Peyer's patch (tissue), 4 donors: ENCODE measurements at regions not wholly inside any gene's neighbourhood (a gene's known extent, or its start where the extent isn't known, plus 50 kb on each side); places are given as distances from the start of the nearest gene placed in this dataset.

Source experiments
- DNase-seq, 3 donors: peaks; one replicate each; pipeline ENCODE4 v3.0.0-alpha.2; 2017 to 2019
- H3K27ac ChIP-seq, 4 donors: fragments of 200-600 bp; sonication (generic); one replicate each; pipeline ENCODE4 v1.5.1; 2016 to 2019
- H3K27me3 ChIP-seq, 2 donors: fragments of 200-600 bp; sonication (generic); one replicate each; pipeline ENCODE4 v1.5.1; 2019
- H3K36me3 ChIP-seq, 3 donors: fragments of 200-600 bp; sonication (generic); one replicate each; pipeline ENCODE4 v1.5.1; 2016 to 2019
- H3K4me1 ChIP-seq, 4 donors: fragments of 200-600 bp; sonication (generic); one replicate each; pipeline ENCODE4 v1.5.1; 2016 to 2019
- H3K4me3 ChIP-seq, 4 donors: fragments of 200-600 bp; sonication (generic); 1 replicate in 3 of 4; 2 replicates in 1 of 4; pipeline ENCODE4 v1.5.1; 2016 to 2019; ENCODE audit warnings: mild to moderate bottlenecking in 1 of 4
- H3K9me3 ChIP-seq, 4 donors: fragments of 200-600 bp; sonication (generic); one replicate each; pipeline ENCODE4 v1.5.1; 2016 to 2019; ENCODE audit warnings: mild to moderate bottlenecking in 1 of 4
- POLR2A ChIP-seq, 2 donors: fragments of 450-650 bp; IDR thresholded peaks; one replicate each; pipeline ENCODE4 v1.5.1; 2017; ENCODE audit warnings: antibody characterized with exemption in 2 of 2, mild to moderate bottlenecking in 2 of 2, moderate library complexity in 2 of 2
- TF ChIP-seq, protein P1 (sequence below), 6 experiments: fragments of 450-650 bp in 4 of 6; fragments of 200-600 bp in 2 of 6; sonication (generic) in 1 of 6; IDR thresholded peaks; one replicate each; pipeline ENCODE4 v1.5.1; 2017 to 2019; ENCODE audit warnings: antibody characterized with exemption in 6 of 6, mild to moderate bottlenecking in 3 of 6, moderate library complexity in 1 of 6

DNA sequence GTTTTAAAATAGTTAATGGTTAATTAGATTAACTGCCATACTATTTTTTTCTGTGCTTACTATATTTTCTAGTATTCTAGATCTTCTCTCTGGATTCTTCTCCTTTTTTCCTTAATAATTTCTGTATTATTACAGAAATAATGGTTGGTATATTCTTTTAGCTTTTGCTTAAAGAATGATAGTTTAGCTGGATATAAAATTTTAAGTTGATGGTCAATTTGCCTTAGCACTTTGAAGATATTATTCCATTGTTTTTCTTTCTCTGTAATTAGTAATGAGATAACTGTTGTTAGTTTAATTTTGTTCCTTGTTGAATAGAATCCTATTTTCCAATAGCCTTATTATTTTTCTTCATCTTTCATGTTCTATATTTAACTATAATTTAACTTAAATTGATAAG, 99.9 kb upstream of the NCAM1 start:
- Histone ChIP-seq H3K27me3 (no peaks in the 10 kb centered on the region), H3K36me3 (no peaks in the 10 kb centered on the region), H3K4me1 (no peaks in the 10 kb centered on the region), H3K27ac (no peak overlapping the region), H3K4me3 (no peak overlapping the region), H3K9me3 (peaks cover 0 to 8% (median 0%) of the 10 kb centered on the region in 4 donors)
- no peak for DNase-seq
- TF ChIP-seq POLR2A (IDR thresholded peaks at IDR 0.05): no peak
- TF ChIP-seq, protein P1, sequence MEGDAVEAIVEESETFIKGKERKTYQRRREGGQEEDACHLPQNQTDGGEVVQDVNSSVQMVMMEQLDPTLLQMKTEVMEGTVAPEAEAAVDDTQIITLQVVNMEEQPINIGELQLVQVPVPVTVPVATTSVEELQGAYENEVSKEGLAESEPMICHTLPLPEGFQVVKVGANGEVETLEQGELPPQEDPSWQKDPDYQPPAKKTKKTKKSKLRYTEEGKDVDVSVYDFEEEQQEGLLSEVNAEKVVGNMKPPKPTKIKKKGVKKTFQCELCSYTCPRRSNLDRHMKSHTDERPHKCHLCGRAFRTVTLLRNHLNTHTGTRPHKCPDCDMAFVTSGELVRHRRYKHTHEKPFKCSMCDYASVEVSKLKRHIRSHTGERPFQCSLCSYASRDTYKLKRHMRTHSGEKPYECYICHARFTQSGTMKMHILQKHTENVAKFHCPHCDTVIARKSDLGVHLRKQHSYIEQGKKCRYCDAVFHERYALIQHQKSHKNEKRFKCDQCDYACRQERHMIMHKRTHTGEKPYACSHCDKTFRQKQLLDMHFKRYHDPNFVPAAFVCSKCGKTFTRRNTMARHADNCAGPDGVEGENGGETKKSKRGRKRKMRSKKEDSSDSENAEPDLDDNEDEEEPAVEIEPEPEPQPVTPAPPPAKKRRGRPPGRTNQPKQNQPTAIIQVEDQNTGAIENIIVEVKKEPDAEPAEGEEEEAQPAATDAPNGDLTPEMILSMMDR (IDR thresholded peaks at IDR 0.05): no peak

DNA sequence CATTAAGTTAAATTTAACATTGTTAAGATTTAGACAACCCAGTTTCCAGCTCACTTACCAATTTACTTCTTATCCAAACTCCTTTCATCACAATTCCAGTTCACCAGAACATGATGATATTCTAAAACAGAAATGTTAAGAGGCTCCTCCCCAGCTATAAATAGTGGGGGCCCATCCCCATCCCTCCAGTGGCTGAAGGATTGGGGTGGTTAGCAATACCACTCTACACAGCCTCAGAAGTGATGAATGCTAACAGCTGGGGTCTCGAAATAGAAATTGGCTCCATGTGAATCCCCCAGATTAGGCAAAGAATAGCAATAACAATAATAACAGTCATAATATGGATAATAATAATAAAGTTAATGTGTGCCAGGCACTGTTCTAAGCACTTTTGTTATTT, 97.9 kb upstream of the NCAM1 start:
- H3K36me3 ChIP-seq: no peaks in the 10 kb centered on the region
- H3K27ac ChIP-seq: no peak overlapping the region
- no peak overlapping the region for H3K4me3 ChIP-seq
- H3K4me1 ChIP-seq: no peaks in the 10 kb centered on the region
- peaks cover 0 to 8% (median 0%) of the 10 kb centered on the region in 4 donors for H3K9me3 ChIP-seq
- no peak for TF ChIP-seq POLR2A (IDR thresholded peaks at IDR 0.05)
- TF ChIP-seq, protein P1 (IDR thresholded peaks at IDR 0.05): no peak
- DNase-seq: no peak
- H3K27me3 ChIP-seq: no peaks in the 10 kb centered on the region

DNA sequence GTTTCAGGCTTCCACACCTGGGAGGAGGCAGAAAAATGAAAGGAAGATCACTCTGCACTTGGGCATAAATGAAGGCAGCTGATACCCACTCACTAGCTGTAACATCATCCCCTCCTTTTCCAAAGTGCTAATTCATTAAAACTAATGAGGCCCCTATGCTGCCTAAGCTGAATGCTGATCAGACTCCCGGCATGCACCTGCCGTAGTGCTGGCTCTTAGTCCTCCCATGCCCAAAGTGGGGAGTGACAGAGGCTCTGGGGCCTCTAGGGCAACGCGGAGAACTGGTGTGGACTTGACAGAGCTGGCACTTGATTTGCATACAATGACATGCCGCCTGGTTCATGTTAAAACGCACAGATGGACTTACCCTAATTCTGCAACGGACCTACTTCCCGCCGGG, 96.5 kb upstream of the NCAM1 start:
- TF ChIP-seq, protein P1 (IDR thresholded peaks at IDR 0.05): no peak
- no peak for TF ChIP-seq POLR2A (IDR thresholded peaks at IDR 0.05)
- Histone ChIP-seq H3K9me3 (peaks cover 0 to 8% (median 0%) of the 10 kb centered on the region in 4 donors), H3K36me3 (no peaks in the 10 kb centered on the region), H3K27ac (no peak overlapping the region), H3K27me3 (no peaks in the 10 kb centered on the region), H3K4me1 (no peaks in the 10 kb centered on the region), H3K4me3 (no peak overlapping the region)
- no peak for DNase-seq

DNA sequence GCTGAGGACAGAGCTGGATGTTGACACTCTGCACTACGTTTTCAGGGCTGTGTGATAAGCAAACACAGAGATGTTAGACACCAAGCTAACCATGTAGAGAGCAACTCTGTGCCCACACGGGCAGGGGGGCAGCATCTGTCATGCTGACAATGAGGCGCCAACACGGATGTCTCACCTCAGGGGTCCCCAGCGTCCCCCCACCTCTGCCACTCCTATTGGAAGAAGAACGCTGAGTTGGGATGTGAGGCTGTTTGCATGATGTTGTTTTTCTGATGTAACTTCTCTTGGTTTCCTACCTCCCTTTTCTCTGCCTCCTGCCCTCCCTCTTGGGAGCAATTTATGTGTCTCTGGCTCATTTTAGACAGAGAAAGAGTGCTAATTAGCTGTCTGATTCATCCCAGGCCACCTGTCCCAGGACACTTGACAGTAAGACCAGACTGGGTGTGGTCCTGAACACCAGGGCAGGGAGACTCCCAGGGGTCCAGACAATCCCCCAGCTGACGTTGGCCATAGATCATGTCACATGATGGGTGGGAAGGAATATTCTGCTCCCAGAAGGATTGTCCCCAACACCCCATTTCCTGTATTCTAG, 89.2 kb upstream of the NCAM1 start:
- DNase-seq: no peak
- TF ChIP-seq, protein P1 (IDR thresholded peaks at IDR 0.05): no peak
- TF ChIP-seq POLR2A (IDR thresholded peaks at IDR 0.05): no peak

DNA sequence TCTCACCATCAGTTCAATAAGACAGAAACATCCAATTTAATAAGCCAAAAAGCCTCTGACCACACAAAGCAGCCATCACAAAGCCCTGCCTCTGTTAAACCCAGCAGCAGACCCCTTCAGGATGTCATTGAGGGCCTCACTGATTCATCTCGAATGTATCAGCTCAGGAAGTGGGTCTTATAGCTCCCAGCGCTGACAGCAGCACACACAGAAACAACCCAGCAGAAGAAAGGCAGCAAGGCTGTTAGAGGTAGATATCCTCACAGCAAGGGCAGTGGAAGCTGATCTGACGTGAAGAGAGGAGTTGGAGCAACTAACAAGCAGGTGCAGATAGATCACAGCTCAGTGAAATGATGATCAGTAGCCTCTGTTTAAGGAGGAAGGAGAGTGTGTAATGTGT, 86.2 kb upstream of the NCAM1 start:
- DNase-seq: no peak
- Histone ChIP-seq H3K4me1 (no peaks in the 10 kb centered on the region), H3K36me3 (no peaks in the 10 kb centered on the region), H3K27ac (no peak overlapping the region), H3K27me3 (no peaks in the 10 kb centered on the region), H3K4me3 (no peak overlapping the region), H3K9me3 (no peaks in the 10 kb centered on the region)
- TF ChIP-seq, protein P1 (IDR thresholded peaks at IDR 0.05): no peak
- no peak for TF ChIP-seq POLR2A (IDR thresholded peaks at IDR 0.05)

More for the DNA sequence above, 89.2 kb upstream of the NCAM1 start:
- Histone ChIP-seq H3K4me1 (no peaks in the 10 kb centered on the region), H3K27ac (no peak overlapping the region), H3K4me3 (no peak overlapping the region), H3K9me3 (no peaks in the 10 kb centered on the region), H3K36me3 (no peaks in the 10 kb centered on the region), H3K27me3 (no peaks in the 10 kb centered on the region)

DNA sequence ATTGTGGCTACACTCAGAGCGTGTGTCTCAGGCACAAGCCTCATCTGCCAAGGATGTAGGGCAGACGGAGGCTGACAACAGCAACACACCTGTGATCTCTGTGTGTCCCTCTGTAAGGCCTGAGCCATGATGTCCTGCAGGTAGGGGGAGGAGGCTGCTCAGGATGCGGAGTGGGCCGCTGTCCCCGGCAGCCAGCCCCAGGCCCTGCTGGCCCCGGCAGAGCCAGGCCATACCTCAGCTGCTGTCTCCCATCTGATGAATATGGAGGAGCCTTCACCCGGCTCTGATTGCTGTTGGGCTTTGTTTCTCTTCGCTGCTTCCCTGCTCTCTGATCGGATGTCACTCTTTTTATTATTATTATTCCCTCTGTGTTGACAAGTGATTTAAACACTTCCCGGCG, 83.6 kb upstream of the NCAM1 start:
- no peak for DNase-seq
- Histone ChIP-seq H3K4me1 (no peaks in the 10 kb centered on the region), H3K9me3 (no peaks in the 10 kb centered on the region), H3K36me3 (no peaks in the 10 kb centered on the region), H3K4me3 (no peak overlapping the region), H3K27me3 (no peaks in the 10 kb centered on the region), H3K27ac (no peak overlapping the region)
- TF ChIP-seq, protein P1 (IDR thresholded peaks at IDR 0.05): no peak
- no peak for TF ChIP-seq POLR2A (IDR thresholded peaks at IDR 0.05)
